ENCODE measurements at regions not wholly inside any gene's neighbourhood (a gene's known extent, or its start where the extent isn't known, plus 50 kb on each side); places are given as distances from the start of the nearest gene placed in this dataset.

DNA sequence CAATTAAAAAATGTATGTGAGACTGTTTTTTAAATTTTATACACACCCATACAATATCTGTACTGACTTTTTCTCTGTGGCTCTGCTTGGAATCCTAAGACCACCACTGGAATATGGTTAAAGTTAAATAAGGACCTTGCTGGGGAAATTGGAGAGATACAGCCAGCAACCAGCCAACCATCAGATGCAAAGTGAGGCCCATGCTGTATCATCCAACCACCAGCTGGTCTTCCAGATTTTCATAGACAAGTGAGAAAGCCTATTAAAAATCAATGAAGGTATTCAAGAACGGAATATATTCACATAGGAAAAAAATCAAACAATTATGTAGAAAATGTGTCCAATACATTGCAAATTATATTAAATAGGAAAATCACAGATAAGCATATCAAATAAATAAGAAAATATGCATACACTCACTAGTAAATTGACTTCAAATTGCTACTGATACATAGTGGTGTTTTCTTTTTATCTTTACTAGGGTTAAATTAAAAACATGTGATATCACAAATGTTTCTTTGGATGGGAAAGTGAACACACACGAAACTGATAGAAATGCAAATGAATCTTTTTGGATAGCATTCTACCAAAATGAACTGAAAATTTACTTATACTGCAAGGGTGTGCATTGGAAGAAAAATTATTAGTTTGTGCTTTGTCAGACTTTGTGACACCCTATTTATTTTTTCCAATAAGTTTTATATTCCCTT, 1486.3 kb downstream of the BRINP3 start:
- DNase-seq (ENCODE audit: low spot score), result no peak
- Mint-ChIP-seq H3K36me3 (ENCODE audit: low read depth) (no peaks in the 10 kb centered on the region), H3K9me3 (ENCODE audit: low read depth) (no peaks in the 10 kb centered on the region), H3K27me3 (ENCODE audit: low read depth) (no peaks in the 10 kb centered on the region), H3K27ac (ENCODE audit: unreplicated experiment) (no peak overlapping the region), H3K4me3 (ENCODE audit: unreplicated experiment) (no peak overlapping the region), H3K4me1 (ENCODE audit: low read depth) (no peaks in the 10 kb centered on the region)
- no peak for TF ChIP-seq CTCF (IDR thresholded peaks at IDR 0.05)

DNA sequence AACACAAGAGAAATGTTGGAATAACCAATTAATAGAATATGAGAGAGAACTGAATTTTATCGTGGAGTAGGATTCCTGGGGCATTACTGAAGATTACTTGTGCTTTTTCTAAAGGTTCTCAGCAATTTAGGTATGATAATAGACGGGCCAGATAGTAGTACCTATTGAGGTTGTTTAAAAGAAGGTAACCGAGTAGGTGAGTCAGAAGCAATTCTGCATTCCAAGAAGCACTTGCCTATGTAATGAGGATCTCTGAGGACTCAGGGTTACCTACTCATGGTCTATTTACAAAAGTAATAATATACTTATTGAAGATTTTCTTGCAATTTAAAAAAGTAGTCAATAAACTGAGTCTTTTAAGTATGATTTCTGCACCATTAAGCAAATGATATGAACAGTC, 1469.8 kb downstream of the BRINP3 start:
- no peaks in the 10 kb centered on the region for H3K4me1 Mint-ChIP-seq (ENCODE audit: low read depth)
- peaks cover 6% of the 10 kb centered on the region for H3K27me3 Mint-ChIP-seq (ENCODE audit: low read depth)
- no peak for DNase-seq (ENCODE audit: low spot score)
- H3K27ac Mint-ChIP-seq (ENCODE audit: unreplicated experiment), result no peak overlapping the region
- H3K9me3 Mint-ChIP-seq (ENCODE audit: low read depth), result no peaks in the 10 kb centered on the region
- no peaks in the 10 kb centered on the region for H3K36me3 Mint-ChIP-seq (ENCODE audit: low read depth)
- H3K4me3 Mint-ChIP-seq (ENCODE audit: unreplicated experiment), result no peak overlapping the region
- TF ChIP-seq CTCF (IDR thresholded peaks at IDR 0.05), result no peak

DNA sequence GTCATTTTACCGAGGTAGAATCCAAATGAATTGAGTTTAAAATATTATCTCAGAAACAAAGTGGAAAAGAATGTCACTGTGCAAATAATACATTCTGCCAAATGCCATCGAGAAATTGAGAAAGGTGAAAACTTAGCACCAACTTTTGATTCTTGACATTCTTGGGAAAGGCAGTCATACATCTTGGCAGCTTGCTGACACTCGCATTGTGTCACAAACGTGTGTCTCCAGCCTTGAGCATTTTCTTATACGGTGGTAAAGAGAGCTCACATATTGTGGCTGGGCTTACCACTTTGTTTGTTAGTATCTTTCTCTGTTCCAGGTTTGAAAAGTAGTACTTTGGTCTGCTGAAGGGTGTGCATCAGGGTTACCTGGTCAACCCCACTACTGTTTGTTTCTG, 1456.1 kb downstream of the BRINP3 start:
- Mint-ChIP-seq H3K27me3 (ENCODE audit: low read depth) (no peaks in the 10 kb centered on the region), H3K4me3 (ENCODE audit: unreplicated experiment) (no peak overlapping the region), H3K9me3 (ENCODE audit: low read depth) (peaks cover 8% of the 10 kb centered on the region), H3K27ac (ENCODE audit: unreplicated experiment) (no peak overlapping the region), H3K36me3 (ENCODE audit: low read depth) (no peaks in the 10 kb centered on the region), H3K4me1 (ENCODE audit: low read depth) (no peaks in the 10 kb centered on the region)
- TF ChIP-seq CTCF (IDR thresholded peaks at IDR 0.05), result no peak
- DNase-seq (ENCODE audit: low spot score), result no peak

GRCh38 chr1:189022015-189022414, 1455.6 kb downstream of the BRINP3 start:
- Mint-ChIP-seq H3K4me1 (ENCODE audit: low read depth) (no peaks in the 10 kb centered on the region), H3K27me3 (ENCODE audit: low read depth) (no peaks in the 10 kb centered on the region), H3K36me3 (ENCODE audit: low read depth) (no peaks in the 10 kb centered on the region), H3K4me3 (ENCODE audit: unreplicated experiment) (no peak overlapping the region), H3K27ac (ENCODE audit: unreplicated experiment) (no peak overlapping the region), H3K9me3 (ENCODE audit: low read depth) (peaks cover 3% of the 10 kb centered on the region)
- no peak for TF ChIP-seq CTCF (IDR thresholded peaks at IDR 0.05)
- DNase-seq (ENCODE audit: low spot score), result no peak

GRCh38 chr1:189027512-189027911, 1450.2 kb downstream of the BRINP3 start:
- no peak for DNase-seq (ENCODE audit: low spot score)
- Mint-ChIP-seq H3K36me3 (ENCODE audit: low read depth) (no peaks in the 10 kb centered on the region), H3K4me1 (ENCODE audit: low read depth) (no peaks in the 10 kb centered on the region), H3K9me3 (ENCODE audit: low read depth) (peaks cover 3% of the 10 kb centered on the region), H3K27me3 (ENCODE audit: low read depth) (peaks cover 4% of the 10 kb centered on the region), H3K27ac (ENCODE audit: unreplicated experiment) (no peak overlapping the region), H3K4me3 (ENCODE audit: unreplicated experiment) (no peak overlapping the region)
- no peak for TF ChIP-seq CTCF (IDR thresholded peaks at IDR 0.05)

Measured in chondrocyte (in vitro differentiated cells).